HepG2 (cell line): ENCODE measurements at regions not wholly inside any gene's neighbourhood (a gene's known extent, or its start where the extent isn't known, plus 50 kb on each side); places are given as distances from the start of the nearest gene placed in this dataset.
A peak's percentile ranks its signal among the peaks of the same experiment; 100 is the strongest.

Experiments used
- ATAC-seq: fragments of 200-7000 bp; cut with Tn5 transposase; 3 replicates; pipeline ENCODE4 v1.9.1; 2020; ENCODE audit warnings: mild to moderate bottlenecking, moderate library complexity
- BruUV-seq: library from RNA; stranded (reverse); fragments of 400-500 nt; replicated peaks from 2 replicates; lab custom pipeline; 2021; lab: Mats Ljungman, UMichigan
- CTCF ChIA-PET: fragments of 300-600 bp; formaldehyde crosslinking; extraction: SDS; loops from one replicate; lab custom pipeline; 2021; ENCODE audit warnings: low total read pairs, inconsistent platforms, low intra/inter-chr PET ratio; lab: Yijun Ruan, JAX
- POLR2A ChIA-PET: fragments of 350-600 bp; sonication (Branson Sonifier 250); formaldehyde crosslinking; loops from one replicate; lab custom pipeline; 2020; ENCODE audit warnings: antibody characterized with exemption, inconsistent platforms; lab: Yijun Ruan, JAX
- DNase-seq: peaks from one replicate; pipeline ENCODE4 v3.0.0-alpha.2; 2015; ENCODE audit warnings: low spot score
- FAIRE-seq: peaks from 3 replicates; lab custom pipeline; 2011; peaks lifted over from hg19 to GRCh38; lab: Jason Lieb, UNC
- H2AFZ ChIP-seq: one replicate; pipeline ENCODE4 v1.6.1; 2011; ENCODE audit warnings: low read length, inconsistent platforms
- H3K27ac ChIP-seq: fragments of 300-600 bp; 3 replicates; pipeline ENCODE4 v1.8.0; 2011; ENCODE audit warnings: mixed run types, mild to moderate bottlenecking, mixed read lengths, low read length, inconsistent platforms; ENCODE audit not compliant: insufficient read depth; ENCODE audit errors: extremely low read length
- H3K27me3 ChIP-seq, 2 experiments: fragments of 200-600 bp in 1 of 2; 2 replicates in 1 of 2; 3 replicates in 1 of 2; pipeline versions ENCODE4 v1.6.0 to v1.8.0; 2011; ENCODE audit warnings: low read length in 2 of 2, mild to moderate bottlenecking in 2 of 2, moderate library complexity in 2 of 2, inconsistent platforms in 1 of 2; ENCODE audit not compliant: insufficient read depth in 2 of 2, control insufficient read depth in 1 of 2
- H3K36me3 ChIP-seq, 2 experiments: fragments of 200-600 bp in 1 of 2; replicated peaks in 1 of 2; 2 replicates in 1 of 2; 3 replicates in 1 of 2; pipeline versions ENCODE4 v1.5.1 to v1.8.0; 2011; ENCODE audit warnings: low read length in 2 of 2, inconsistent platforms in 1 of 2; ENCODE audit not compliant: insufficient read depth in 2 of 2, control insufficient read depth in 1 of 2
- H3K4me1 ChIP-seq: 2 replicates; pipeline ENCODE4 v1.5.1; 2012; ENCODE audit warnings: low read length, inconsistent platforms; ENCODE audit not compliant: insufficient read depth
- H3K4me2 ChIP-seq: 2 replicates; pipeline ENCODE4 v1.6.0; 2011; ENCODE audit warnings: low read depth, low read length, inconsistent platforms
- H3K4me3 ChIP-seq, 3 experiments: fragments of 200-600 bp in 1 of 3; sonication (generic), shearing (Covaris generic) in 1 of 3; replicated peaks in 1 of 3; 2 replicates each; pipeline ENCODE4 v1.5.1; 2011 to 2016; ENCODE audit warnings: low read length in 3 of 3, inconsistent platforms in 2 of 3, low read depth in 2 of 3, mild to moderate bottlenecking in 2 of 3, control low read depth in 1 of 3, mixed read lengths in 1 of 3; ENCODE audit not compliant: insufficient read depth in 1 of 3
- H3K79me2 ChIP-seq: one replicate; pipeline ENCODE4 v1.6.1; 2011; ENCODE audit warnings: low read length, inconsistent platforms; ENCODE audit not compliant: insufficient read depth
- H3K9ac ChIP-seq: 2 replicates; pipeline ENCODE4 v1.6.0; 2011; ENCODE audit warnings: mild to moderate bottlenecking, low read depth, low read length, inconsistent platforms; ENCODE audit not compliant: insufficient read depth
- H3K9me3 ChIP-seq: 2 replicates; pipeline ENCODE4 v1.5.1; 2012; ENCODE audit warnings: mild to moderate bottlenecking, low read length
- H4K20me1 ChIP-seq: 2 replicates; pipeline ENCODE4 v1.6.0; 2011; ENCODE audit warnings: inconsistent platforms, mild to moderate bottlenecking, low read length, moderate library complexity; ENCODE audit not compliant: insufficient read depth
- ATF7 ChIP-seq, 2 experiments: fragments of 450-650 bp in 1 of 2; sonication (generic) in 1 of 2; formaldehyde crosslinking in 1 of 2; IDR thresholded peaks; 2 replicates each; pipeline versions ENCODE4 v1.4.0 to v1.6.1; 2016 to 2020; ENCODE audit warnings: antibody characterized with exemption in 1 of 2, mild to moderate bottlenecking in 1 of 2, missing genetic modification reagents in 1 of 2
- ELF1 ChIP-seq: sonication (generic); formaldehyde crosslinking; IDR thresholded peaks from 2 replicates; pipeline ENCODE4 v1.4.0; 2020; ENCODE audit warnings: missing genetic modification reagents
- ELK4 ChIP-seq: sonication (generic); formaldehyde crosslinking; IDR thresholded peaks from 2 replicates; pipeline ENCODE4 v1.9.0; 2021; ENCODE audit warnings: missing genetic modification reagents, borderline replicate concordance
- FOXO1 ChIP-seq: sonication (generic); formaldehyde crosslinking; IDR thresholded peaks from 2 replicates; pipeline ENCODE4 v1.4.0; 2020; ENCODE audit warnings: missing genetic modification reagents
- GATAD2A ChIP-seq: IDR thresholded peaks from 2 replicates; pipeline ENCODE4 v1.6.1; 2016
- HIVEP1 ChIP-seq: sonication (generic); formaldehyde crosslinking; IDR thresholded peaks from 2 replicates; pipeline ENCODE4 v1.4.0; 2020; ENCODE audit warnings: mild to moderate bottlenecking, missing genetic modification reagents
- ISL2 ChIP-seq: sonication (generic); formaldehyde crosslinking; IDR thresholded peaks from 2 replicates; pipeline ENCODE4 v1.5.0; 2020; ENCODE audit warnings: missing genetic modification reagents
- KDM2A ChIP-seq: sonication (generic); formaldehyde crosslinking; IDR thresholded peaks from 2 replicates; pipeline ENCODE4 v1.4.0; 2020; ENCODE audit warnings: low read depth, missing genetic modification reagents, borderline replicate concordance
- MBD4 ChIP-seq: IDR thresholded peaks from 2 replicates; pipeline ENCODE4 v1.6.1; 2012; ENCODE audit warnings: low read length, inconsistent platforms, borderline replicate concordance
- SMARCC2 ChIP-seq: fragments of 450-650 bp; IDR thresholded peaks from 2 replicates; pipeline ENCODE4 v1.6.1; 2017; ENCODE audit warnings: antibody characterized with exemption, mild to moderate bottlenecking
- SRSF4 ChIP-seq: fragments of 200-400 bp; formaldehyde crosslinking; IDR thresholded peaks from one replicate; pipeline ENCODE4 v1.6.1; 2018; ENCODE audit warnings: mild to moderate bottlenecking, low read depth, low read length, moderate library complexity; ENCODE audit not compliant: poor library complexity, severe bottlenecking
- ZNF232 ChIP-seq: sonication (generic); formaldehyde crosslinking; IDR thresholded peaks from 2 replicates; pipeline ENCODE4 v1.4.0; 2020; ENCODE audit warnings: missing genetic modification reagents, borderline replicate concordance
- ZNF674 ChIP-seq: sonication (generic); formaldehyde crosslinking; IDR thresholded peaks from 2 replicates; pipeline ENCODE4 v1.5.0; 2020; ENCODE audit warnings: low read depth, mild to moderate bottlenecking, missing genetic modification reagents
- ZNF775 ChIP-seq: sonication (generic); formaldehyde crosslinking; IDR thresholded peaks from 2 replicates; pipeline ENCODE4 v1.4.0; 2020; ENCODE audit warnings: missing genetic modification reagents, mild to moderate bottlenecking, moderate library complexity, borderline replicate concordance
- ZSCAN30 ChIP-seq: sonication (generic); formaldehyde crosslinking; IDR thresholded peaks from 2 replicates; pipeline ENCODE4 v1.5.0; 2020; ENCODE audit warnings: mild to moderate bottlenecking, missing genetic modification reagents
- WGBS: methylation state at CpG from one replicate; pipeline ENCODE4 v1.1.6; 2017; ENCODE audit warnings: low lambda C conversion rate; 5-methylcytosine and 5-hydroxymethylcytosine counted together
- in situ Hi-C: cut with HindIII; loops from 2 replicates; pipeline ENCODE4 v1.10.0; 2017; ENCODE audit warnings: low pct_unique_long_range_greater_than_20kb; ENCODE audit not compliant: extremely low pct_ligation_motif_present
- intact Hi-C: fragments of 100-400 bp; cut with micrococcal nuclease; formaldehyde crosslinking; loops from one replicate; pipeline ENCODE4 v1.10.0; 2022; ENCODE audit not compliant: unreplicated experiment
- TF ChIP-seq, protein P1 (sequence below), 2 experiments: fragments of 450-650 bp in 1 of 2; sonication (generic) in 1 of 2; formaldehyde crosslinking; IDR thresholded peaks; 2 replicates each; pipeline versions ENCODE4 v1.5.0 to v1.8.0; 2020 to 2022; ENCODE audit warnings: mild to moderate bottlenecking in 1 of 2, missing genetic modification reagents in 1 of 2
- TF ChIP-seq, protein P2 (sequence below): sonication (generic); formaldehyde crosslinking; IDR thresholded peaks from 2 replicates; pipeline ENCODE4 v1.5.0; 2020; ENCODE audit warnings: mild to moderate bottlenecking, missing genetic modification reagents, borderline replicate concordance

GRCh38 chr2:167438206-167438605 lies 549.9 kb downstream of the XIRP2 start (continued):
- TF ChIP-seq GATAD2A, result no peak
- TF ChIP-seq ELF1 (CRISPR knock-in tag), result no peak
- no peak for TF ChIP-seq KDM2A (CRISPR knock-in tag)
- no peak for TF ChIP-seq ZNF232
- no peak for TF ChIP-seq FOXO1
- TF ChIP-seq ZNF674, result no peak
- TF ChIP-seq ZSCAN30 (CRISPR knock-in tag), result no peak
- TF ChIP-seq, protein P1, sequence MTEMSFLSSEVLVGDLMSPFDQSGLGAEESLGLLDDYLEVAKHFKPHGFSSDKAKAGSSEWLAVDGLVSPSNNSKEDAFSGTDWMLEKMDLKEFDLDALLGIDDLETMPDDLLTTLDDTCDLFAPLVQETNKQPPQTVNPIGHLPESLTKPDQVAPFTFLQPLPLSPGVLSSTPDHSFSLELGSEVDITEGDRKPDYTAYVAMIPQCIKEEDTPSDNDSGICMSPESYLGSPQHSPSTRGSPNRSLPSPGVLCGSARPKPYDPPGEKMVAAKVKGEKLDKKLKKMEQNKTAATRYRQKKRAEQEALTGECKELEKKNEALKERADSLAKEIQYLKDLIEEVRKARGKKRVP (CRISPR knock-in tag; IDR thresholded peaks at IDR 0.05), result no peak
- no peak for TF ChIP-seq SRSF4
- TF ChIP-seq ELK4 (CRISPR knock-in tag), result no peak
- no peak for TF ChIP-seq MBD4
- no peak for TF ChIP-seq ISL2
- TF ChIP-seq HIVEP1, result no peak
- peak; percentile 70 for TF ChIP-seq ATF7 (IDR thresholded peaks at IDR 0.05)
- no peak for TF ChIP-seq ATF7 (CRISPR knock-in tag; IDR thresholded peaks at IDR 0.05)

DNA sequence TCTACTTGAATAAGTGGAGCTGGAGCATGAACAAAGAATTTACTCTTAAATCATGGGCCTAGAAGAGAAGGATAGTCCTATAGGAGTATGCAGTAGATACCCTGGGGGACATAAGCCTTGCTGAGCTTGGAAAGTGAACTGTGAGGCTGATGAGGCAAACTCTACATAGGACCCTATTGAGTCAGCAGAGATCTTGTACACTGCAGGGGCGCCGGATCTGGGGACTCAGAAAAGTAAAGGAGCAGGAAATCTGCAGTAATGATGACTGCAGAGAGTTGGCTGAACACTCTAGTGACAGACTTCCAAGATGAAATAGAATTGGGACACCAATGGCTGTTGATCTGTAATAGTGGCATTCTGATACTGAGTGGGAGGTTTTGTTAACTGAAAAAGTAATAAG lies 543.7 kb downstream of the XIRP2 start:
- FAIRE-seq (no peak), ATAC-seq (no peak), DNase-seq (no peak)
- H3K9me3 ChIP-seq, result no peaks in the 10 kb centered on the region
- H3K36me3 ChIP-seq, result no peaks in the 10 kb centered on the region
- CTCF ChIA-PET, result no interaction called here
- no peaks in the 10 kb centered on the region for H4K20me1 ChIP-seq
- no peaks in the 10 kb centered on the region for H3K4me1 ChIP-seq
- no peak overlapping the region for H3K9ac ChIP-seq
- no peak overlapping the region for H2AFZ ChIP-seq
- no peaks in the 10 kb centered on the region for H3K27me3 ChIP-seq
- no peak overlapping the region for H3K4me2 ChIP-seq
- no peaks in the 10 kb centered on the region for H3K79me2 ChIP-seq
- no peak overlapping the region for H3K27ac ChIP-seq
- POLR2A ChIA-PET, result no interaction called here
- WGBS, result 2% methylated on average over 2 of the region's 2 CpGs
- in situ Hi-C loops (no loop called here), intact Hi-C loops (no loop called here)
- BruUV-seq, result no TSS peak
- no peak overlapping the region for H3K4me3 ChIP-seq
- TF ChIP-seq, protein P2, sequence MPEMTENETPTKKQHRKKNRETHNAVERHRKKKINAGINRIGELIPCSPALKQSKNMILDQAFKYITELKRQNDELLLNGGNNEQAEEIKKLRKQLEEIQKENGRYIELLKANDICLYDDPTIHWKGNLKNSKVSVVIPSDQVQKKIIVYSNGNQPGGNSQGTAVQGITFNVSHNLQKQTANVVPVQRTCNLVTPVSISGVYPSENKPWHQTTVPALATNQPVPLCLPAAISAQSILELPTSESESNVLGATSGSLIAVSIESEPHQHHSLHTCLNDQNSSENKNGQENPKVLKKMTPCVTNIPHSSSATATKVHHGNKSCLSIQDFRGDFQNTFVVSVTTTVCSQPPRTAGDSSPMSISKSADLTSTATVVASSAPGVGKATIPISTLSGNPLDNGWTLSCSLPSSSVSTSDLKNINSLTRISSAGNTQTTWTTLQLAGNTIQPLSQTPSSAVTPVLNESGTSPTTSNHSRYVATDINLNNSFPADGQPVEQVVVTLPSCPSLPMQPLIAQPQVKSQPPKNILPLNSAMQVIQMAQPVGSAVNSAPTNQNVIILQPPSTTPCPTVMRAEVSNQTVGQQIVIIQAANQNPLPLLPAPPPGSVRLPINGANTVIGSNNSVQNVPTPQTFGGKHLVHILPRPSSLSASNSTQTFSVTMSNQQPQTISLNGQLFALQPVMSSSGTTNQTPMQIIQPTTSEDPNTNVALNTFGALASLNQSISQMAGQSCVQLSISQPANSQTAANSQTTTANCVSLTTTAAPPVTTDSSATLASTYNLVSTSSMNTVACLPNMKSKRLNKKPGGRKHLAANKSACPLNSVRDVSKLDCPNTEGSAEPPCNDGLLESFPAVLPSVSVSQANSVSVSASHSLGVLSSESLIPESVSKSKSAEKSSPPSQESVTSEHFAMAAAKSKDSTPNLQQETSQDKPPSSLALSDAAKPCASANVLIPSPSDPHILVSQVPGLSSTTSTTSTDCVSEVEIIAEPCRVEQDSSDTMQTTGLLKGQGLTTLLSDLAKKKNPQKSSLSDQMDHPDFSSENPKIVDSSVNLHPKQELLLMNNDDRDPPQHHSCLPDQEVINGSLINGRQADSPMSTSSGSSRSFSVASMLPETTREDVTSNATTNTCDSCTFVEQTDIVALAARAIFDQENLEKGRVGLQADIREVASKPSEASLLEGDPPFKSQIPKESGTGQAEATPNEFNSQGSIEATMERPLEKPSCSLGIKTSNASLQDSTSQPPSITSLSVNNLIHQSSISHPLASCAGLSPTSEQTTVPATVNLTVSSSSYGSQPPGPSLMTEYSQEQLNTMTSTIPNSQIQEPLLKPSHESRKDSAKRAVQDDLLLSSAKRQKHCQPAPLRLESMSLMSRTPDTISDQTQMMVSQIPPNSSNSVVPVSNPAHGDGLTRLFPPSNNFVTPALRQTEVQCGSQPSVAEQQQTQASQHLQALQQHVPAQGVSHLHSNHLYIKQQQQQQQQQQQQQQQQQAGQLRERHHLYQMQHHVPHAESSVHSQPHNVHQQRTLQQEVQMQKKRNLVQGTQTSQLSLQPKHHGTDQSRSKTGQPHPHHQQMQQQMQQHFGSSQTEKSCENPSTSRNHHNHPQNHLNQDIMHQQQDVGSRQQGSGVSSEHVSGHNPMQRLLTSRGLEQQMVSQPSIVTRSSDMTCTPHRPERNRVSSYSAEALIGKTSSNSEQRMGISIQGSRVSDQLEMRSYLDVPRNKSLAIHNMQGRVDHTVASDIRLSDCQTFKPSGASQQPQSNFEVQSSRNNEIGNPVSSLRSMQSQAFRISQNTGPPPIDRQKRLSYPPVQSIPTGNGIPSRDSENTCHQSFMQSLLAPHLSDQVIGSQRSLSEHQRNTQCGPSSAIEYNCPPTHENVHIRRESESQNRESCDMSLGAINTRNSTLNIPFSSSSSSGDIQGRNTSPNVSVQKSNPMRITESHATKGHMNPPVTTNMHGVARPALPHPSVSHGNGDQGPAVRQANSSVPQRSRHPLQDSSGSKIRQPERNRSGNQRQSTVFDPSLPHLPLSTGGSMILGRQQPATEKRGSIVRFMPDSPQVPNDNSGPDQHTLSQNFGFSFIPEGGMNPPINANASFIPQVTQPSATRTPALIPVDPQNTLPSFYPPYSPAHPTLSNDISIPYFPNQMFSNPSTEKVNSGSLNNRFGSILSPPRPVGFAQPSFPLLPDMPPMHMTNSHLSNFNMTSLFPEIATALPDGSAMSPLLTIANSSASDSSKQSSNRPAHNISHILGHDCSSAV (CRISPR knock-in tag), result no peak
- no peak for TF ChIP-seq ZNF775 (CRISPR knock-in tag)
- no peak for TF ChIP-seq SMARCC2
